HG02938 (cell line): ENCODE measurements at regions not wholly inside any gene's neighbourhood (a gene's known extent, or its start where the extent isn't known, plus 50 kb on each side); places are given as distances from the start of the nearest gene placed in this dataset.
"Not testable (repeated sequence)": the region's sequence is repeated elsewhere in the genome, so short reads cannot be mapped to it uniquely, and the experiment has no call there.

Experiments used
- ATAC-seq: cut with Tn5 transposase; IDR thresholded peaks from one replicate; pipeline ENCODE4 v1.9.1; 2021; ENCODE audit warnings: mild to moderate bottlenecking, moderate library complexity; ENCODE audit not compliant: unreplicated experiment

- not testable (repeated sequence) for ATAC-seq
Measured at GRCh38 chr7:13124629-13125028, 437.2 kb downstream of the ARL4A start.

- ATAC-seq: no peak
Measured at GRCh38 chr7:13126347-13126746, 438.9 kb downstream of the ARL4A start.

DNA sequence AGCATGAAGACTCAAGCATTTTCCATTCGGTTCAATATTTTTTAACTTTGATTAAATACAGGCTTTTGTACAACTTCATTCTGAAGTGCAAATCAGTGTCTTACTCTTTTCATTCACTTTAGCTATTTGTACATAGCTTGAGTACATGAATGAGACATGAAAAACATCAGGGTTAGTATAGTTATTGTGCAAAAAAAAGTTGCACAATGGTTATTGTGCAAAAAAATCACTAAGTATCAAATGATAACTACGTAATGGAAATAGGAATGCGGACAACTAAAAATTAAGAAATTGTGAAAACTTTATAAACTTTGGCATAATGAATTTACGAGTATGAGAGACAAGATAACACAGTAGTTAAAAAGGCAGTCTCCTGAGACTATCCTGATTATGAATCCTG lies 442.9 kb downstream of the ARL4A start:
- no peak for ATAC-seq

- ATAC-seq: not testable (repeated sequence)
Measured at GRCh38 chr7:13130906-13131305, 443.5 kb downstream of the ARL4A start.

GRCh38 chr7:13132314-13132713 lies 444.9 kb downstream of the ARL4A start:
- no peak for ATAC-seq

GRCh38 chr7:13136345-13136744 lies 448.9 kb downstream of the ARL4A start:
- not testable (repeated sequence) for ATAC-seq

- ATAC-seq: no peak
Measured at GRCh38 chr7:13139436-13139835, 452.0 kb downstream of the ARL4A start.

DNA sequence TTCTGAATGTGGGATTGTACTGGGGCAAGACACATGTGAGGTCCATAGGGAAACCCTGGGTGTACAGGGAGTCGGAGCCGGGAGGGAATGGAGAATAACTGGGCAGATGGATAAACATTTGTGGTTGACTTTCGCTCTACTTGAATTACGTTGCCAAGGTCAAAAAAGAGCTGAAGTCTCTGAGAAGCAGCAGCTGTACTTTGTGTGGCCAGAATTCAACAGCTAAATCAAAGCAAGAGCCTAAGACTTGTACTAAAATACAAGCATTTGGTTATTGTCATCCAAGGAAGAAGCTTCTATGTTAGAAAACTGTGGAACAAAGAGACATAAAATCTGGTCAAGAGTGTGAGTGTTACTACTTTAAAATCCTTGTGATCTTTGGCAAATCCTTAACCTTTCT lies 457.2 kb downstream of the ARL4A start:
- ATAC-seq: no peak

DNA sequence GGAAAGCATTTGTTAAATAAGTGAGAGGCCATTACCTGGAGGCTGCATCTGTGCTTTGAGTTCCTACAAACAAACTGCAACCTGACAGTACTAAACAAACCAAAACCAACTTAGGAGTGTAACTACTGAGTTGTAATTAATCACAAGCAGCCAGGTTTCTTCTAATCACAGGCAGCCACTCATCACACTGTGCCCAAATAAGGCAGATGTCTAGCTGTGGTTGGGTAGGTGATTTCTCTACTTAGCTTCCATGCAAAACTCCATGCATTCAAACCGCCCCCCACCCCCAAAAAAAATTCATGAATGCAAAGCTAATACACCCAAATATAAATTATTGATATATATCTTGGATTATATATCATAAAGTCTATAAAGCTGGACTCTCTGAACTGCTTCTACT lies 461.1 kb downstream of the ARL4A start:
- no peak for ATAC-seq

GRCh38 chr7:13151978-13152377 lies 464.5 kb downstream of the ARL4A start:
- ATAC-seq: no peak

DNA sequence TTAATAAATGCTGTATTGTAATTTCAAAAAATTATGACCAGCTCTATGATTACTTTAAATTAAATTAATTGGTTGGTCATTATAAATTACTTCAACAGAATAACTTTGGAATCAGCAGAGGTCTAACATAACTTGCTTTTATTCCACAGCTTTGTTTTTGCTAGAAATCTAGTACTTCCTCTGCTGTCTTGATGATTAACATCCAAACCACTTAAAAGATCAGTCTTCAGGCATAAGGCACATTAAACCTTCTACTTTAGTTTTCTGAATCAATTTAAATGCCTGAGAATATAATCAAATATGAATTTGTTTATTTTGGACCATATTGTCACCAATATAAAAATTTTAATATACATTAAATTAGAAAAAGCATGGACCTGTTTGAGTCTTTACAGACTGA lies 465.3 kb downstream of the ARL4A start:
- no peak for ATAC-seq

- ATAC-seq: no peak
Measured at GRCh38 chr7:13153266-13153665, 465.8 kb downstream of the ARL4A start.

- no peak for ATAC-seq
Measured at GRCh38 chr7:13153742-13154141, 466.3 kb downstream of the ARL4A start.

- no peak for ATAC-seq
Measured at GRCh38 chr7:13155188-13155587, 467.8 kb downstream of the ARL4A start.

- ATAC-seq: no peak
Measured at GRCh38 chr7:13159003-13159402, 471.6 kb downstream of the ARL4A start.

DNA sequence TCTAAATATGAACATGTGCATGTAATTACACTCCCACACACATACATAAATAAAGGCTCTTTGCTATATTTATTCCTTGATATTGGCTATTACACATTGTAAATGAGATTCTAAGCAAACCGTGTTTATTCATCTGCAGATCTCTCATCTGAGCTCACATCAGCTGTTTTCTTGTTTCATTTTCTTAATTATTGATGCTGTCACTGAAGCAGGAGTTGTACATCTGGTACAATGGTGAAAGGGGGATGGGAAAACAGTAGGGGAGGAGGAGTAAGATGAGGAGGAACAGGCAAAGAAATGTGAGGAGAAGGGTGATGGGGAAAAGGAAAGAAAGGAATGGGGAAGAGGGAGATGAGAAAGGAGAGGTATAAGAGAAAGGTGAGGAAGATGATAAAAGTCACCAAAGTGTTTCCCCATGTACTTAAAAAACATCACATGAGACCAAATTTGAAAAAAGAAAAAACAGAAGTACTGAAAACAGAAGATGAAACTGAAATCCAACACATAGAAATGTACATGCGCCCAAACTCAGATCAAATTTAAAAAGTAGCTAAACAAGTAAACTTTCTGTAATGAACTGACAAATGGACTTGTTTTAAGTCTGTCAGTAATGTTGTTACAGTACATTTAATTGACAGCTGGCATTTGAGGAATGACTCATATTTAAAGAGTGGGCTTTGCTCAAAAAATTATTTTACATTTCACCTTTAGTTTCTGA lies 472.2 kb downstream of the ARL4A start:
- ATAC-seq: no peak

DNA sequence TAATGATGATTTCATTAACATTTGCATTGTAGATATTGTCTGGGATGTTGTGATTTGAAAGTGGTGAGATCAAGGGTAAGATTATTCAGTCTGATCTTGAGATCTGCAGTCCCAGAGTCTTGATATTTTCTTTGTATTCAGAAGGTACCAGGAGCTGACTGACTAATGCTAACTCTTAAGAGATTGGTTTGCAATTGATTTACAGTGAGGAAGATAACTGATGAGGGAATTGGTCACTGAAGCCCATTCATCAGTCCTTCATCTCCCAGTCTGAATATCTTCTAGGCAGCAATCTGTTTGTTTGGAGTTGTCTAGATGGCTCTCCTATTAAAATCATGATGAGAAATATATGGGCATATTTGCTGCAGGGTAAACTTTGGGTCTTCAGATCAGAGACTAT lies 473.7 kb downstream of the ARL4A start:
- no peak for ATAC-seq

GRCh38 chr7:13165854-13166253 lies 478.4 kb downstream of the ARL4A start:
- ATAC-seq: no peak

- no peak for ATAC-seq
Measured at GRCh38 chr7:13166801-13167200, 479.4 kb downstream of the ARL4A start.

- ATAC-seq: no peak
Measured at GRCh38 chr7:13169356-13169755, 481.9 kb downstream of the ARL4A start.

GRCh38 chr7:13174991-13175390 lies 487.6 kb downstream of the ARL4A start:
- ATAC-seq: no peak

GRCh38 chr7:13179011-13179582 lies 491.7 kb downstream of the ARL4A start:
- no peak for ATAC-seq
